Parathyroid adenoma (tissue), 2 donors: ENCODE measurements at regions not wholly inside any gene's neighbourhood (a gene's known extent, or its start where the extent isn't known, plus 50 kb on each side); places are given as distances from the start of the nearest gene placed in this dataset.

Experiments used
- H2AFZ ChIP-seq: fragments of 300-600 bp; sonication (generic); one replicate; pipeline ENCODE4 v1.7.0; 2017; ENCODE audit warnings: antibody characterized with exemption, mild to moderate bottlenecking
- H3K27ac ChIP-seq: fragments of 300-600 bp; sonication (generic); one replicate; pipeline ENCODE4 v1.7.0; 2017
- H3K27me3 ChIP-seq: fragments of 300-600 bp; sonication (generic); one replicate; pipeline ENCODE4 v1.7.0; 2017; ENCODE audit warnings: low read length; ENCODE audit not compliant: control insufficient read depth, insufficient read depth
- H3K36me3 ChIP-seq: fragments of 300-600 bp; sonication (generic); one replicate; pipeline ENCODE4 v1.7.0; 2017; ENCODE audit warnings: low read length; ENCODE audit not compliant: control insufficient read depth, insufficient read depth
- H3K4me1 ChIP-seq: fragments of 300-600 bp; sonication (generic); one replicate; pipeline ENCODE4 v1.7.0; 2017; ENCODE audit warnings: control low read depth
- H3K4me2 ChIP-seq: fragments of 300-600 bp; sonication (generic); one replicate; pipeline ENCODE4 v1.7.0; 2017; ENCODE audit warnings: low read length
- H3K4me3 ChIP-seq: fragments of 300-600 bp; sonication (generic); one replicate; pipeline ENCODE4 v1.7.0; 2017; ENCODE audit warnings: low read depth, low read length
- H3K79me2 ChIP-seq: fragments of 300-600 bp; sonication (generic); one replicate; pipeline ENCODE4 v1.7.0; 2017; ENCODE audit warnings: control low read depth
- H3K9ac ChIP-seq: fragments of 300-600 bp; sonication (generic); one replicate; pipeline ENCODE4 v1.7.0; 2017; ENCODE audit warnings: mild to moderate bottlenecking
- H3K9me3 ChIP-seq: fragments of 300-600 bp; sonication (generic); one replicate; pipeline ENCODE4 v1.7.0; 2017; ENCODE audit warnings: low read length; ENCODE audit not compliant: control insufficient read depth
- TF ChIP-seq, protein P1 (sequence below): fragments of 300-600 bp; sonication (generic); IDR thresholded peaks from one replicate; pipeline ENCODE4 v1.7.0; 2017; ENCODE audit warnings: antibody characterized with exemption, mild to moderate bottlenecking
- donor health status: primary hyperparathyroidism.

- H3K79me2 ChIP-seq = no peaks in the 10 kb centered on the region
- no peak overlapping the region for H3K4me2 ChIP-seq
- no peak overlapping the region for H3K27ac ChIP-seq
- H3K36me3 ChIP-seq = no peaks in the 10 kb centered on the region
- no peak overlapping the region for H3K4me3 ChIP-seq
- H3K27me3 ChIP-seq = no peaks in the 10 kb centered on the region
- TF ChIP-seq, protein P1, sequence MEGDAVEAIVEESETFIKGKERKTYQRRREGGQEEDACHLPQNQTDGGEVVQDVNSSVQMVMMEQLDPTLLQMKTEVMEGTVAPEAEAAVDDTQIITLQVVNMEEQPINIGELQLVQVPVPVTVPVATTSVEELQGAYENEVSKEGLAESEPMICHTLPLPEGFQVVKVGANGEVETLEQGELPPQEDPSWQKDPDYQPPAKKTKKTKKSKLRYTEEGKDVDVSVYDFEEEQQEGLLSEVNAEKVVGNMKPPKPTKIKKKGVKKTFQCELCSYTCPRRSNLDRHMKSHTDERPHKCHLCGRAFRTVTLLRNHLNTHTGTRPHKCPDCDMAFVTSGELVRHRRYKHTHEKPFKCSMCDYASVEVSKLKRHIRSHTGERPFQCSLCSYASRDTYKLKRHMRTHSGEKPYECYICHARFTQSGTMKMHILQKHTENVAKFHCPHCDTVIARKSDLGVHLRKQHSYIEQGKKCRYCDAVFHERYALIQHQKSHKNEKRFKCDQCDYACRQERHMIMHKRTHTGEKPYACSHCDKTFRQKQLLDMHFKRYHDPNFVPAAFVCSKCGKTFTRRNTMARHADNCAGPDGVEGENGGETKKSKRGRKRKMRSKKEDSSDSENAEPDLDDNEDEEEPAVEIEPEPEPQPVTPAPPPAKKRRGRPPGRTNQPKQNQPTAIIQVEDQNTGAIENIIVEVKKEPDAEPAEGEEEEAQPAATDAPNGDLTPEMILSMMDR = no peak
- no peak overlapping the region for H3K9ac ChIP-seq
- H2AFZ ChIP-seq = no peak overlapping the region
- H3K9me3 ChIP-seq = no peaks in the 10 kb centered on the region
- H3K4me1 ChIP-seq = no peaks in the 10 kb centered on the region
Measured at GRCh38 chr5:5645198-5645597, 222.7 kb downstream of the ICE1 start.

DNA sequence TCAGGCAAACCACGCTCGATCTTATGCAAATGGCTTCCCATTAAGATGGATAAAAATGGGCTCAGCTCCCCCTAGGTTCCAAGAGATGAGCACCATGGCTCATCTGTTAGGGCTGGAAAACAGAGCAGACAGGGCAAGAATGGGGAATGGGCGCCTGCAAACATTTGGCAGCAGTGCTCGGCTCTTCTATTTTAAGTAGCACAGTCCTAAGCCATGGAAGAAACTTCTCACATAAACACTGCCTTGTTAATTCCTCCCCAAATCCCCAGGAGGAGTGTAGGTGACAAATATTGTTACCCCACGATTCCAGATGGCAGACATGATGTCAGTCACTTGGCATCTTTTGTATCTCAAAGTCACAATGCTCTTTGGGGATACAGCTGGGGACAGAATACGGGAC is 221.8 kb downstream of the ICE1 start:
- Histone ChIP-seq H3K79me2 (no peaks in the 10 kb centered on the region), H2AFZ (no peak overlapping the region), H3K4me3 (no peak overlapping the region), H3K36me3 (no peaks in the 10 kb centered on the region), H3K9me3 (no peaks in the 10 kb centered on the region), H3K27me3 (no peaks in the 10 kb centered on the region), H3K4me2 (no peak overlapping the region), H3K9ac (no peak overlapping the region), H3K27ac (no peak overlapping the region), H3K4me1 (no peaks in the 10 kb centered on the region)
- TF ChIP-seq, protein P1 = no peak

DNA sequence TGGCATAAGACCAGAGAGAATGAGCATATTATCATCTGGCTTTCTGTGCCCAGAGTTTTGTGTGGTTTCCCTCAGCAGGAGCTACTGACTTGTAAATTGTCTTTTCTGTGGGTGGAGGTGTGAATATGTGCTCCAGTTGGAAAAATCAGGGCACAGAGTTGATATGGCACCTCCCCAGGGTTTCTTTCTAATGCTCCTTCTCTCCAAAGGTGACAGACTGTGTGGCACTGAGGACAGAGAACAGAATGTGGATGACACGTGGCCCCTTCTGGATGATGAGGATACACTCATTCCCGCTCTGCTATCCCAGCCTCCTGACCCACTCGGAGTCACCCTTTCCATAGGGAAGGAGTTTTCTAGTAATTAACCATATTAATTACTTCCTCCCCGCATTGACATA is 221.0 kb downstream of the ICE1 start:
- TF ChIP-seq, protein P1 = no peak
- Histone ChIP-seq H3K27ac (no peak overlapping the region), H3K27me3 (no peaks in the 10 kb centered on the region), H3K9ac (no peak overlapping the region), H3K4me1 (no peaks in the 10 kb centered on the region), H2AFZ (no peak overlapping the region), H3K36me3 (no peaks in the 10 kb centered on the region), H3K4me2 (no peak overlapping the region), H3K9me3 (no peaks in the 10 kb centered on the region), H3K4me3 (no peak overlapping the region), H3K79me2 (no peaks in the 10 kb centered on the region)

DNA sequence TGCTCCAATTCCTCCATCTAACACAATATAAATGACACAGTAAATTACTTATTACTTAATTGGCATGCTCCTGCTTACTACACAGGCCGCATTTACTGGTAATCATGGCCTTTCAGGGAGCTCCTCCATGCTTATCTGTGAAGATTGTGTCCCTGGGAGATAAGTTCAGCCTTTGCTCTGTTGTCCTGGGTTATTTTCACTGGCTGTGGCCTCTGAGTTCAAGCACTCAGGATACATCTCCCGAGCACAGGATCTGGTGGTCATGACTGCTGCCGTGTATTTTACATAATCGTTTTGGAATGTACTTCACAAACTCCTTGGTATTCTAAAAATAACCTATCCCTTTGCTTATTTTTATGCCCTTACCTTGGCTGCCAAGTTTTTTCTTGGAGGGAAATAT is 215.7 kb downstream of the ICE1 start:
- H2AFZ ChIP-seq = no peak overlapping the region
- H3K27me3 ChIP-seq = no peaks in the 10 kb centered on the region
- no peaks in the 10 kb centered on the region for H3K79me2 ChIP-seq
- H3K27ac ChIP-seq = no peak overlapping the region
- no peak overlapping the region for H3K9ac ChIP-seq
- no peak overlapping the region for H3K4me3 ChIP-seq
- H3K4me2 ChIP-seq = no peak overlapping the region
- TF ChIP-seq, protein P1 = no peak
- H3K4me1 ChIP-seq = no peaks in the 10 kb centered on the region
- no peaks in the 10 kb centered on the region for H3K36me3 ChIP-seq
- no peaks in the 10 kb centered on the region for H3K9me3 ChIP-seq

- Histone ChIP-seq H3K4me1 (no peaks in the 10 kb centered on the region), H3K36me3 (no peaks in the 10 kb centered on the region), H3K4me2 (no peak overlapping the region), H3K79me2 (no peaks in the 10 kb centered on the region), H3K9me3 (no peaks in the 10 kb centered on the region), H2AFZ (no peak overlapping the region), H3K9ac (no peak overlapping the region), H3K4me3 (no peak overlapping the region), H3K27me3 (no peaks in the 10 kb centered on the region), H3K27ac (no peak overlapping the region)
- TF ChIP-seq, protein P1 = no peak
Measured at GRCh38 chr5:5637173-5637572, 214.7 kb downstream of the ICE1 start.
